ENCODE measurements at regions not wholly inside any gene's neighbourhood (a gene's known extent, or its start where the extent isn't known, plus 50 kb on each side); places are given as distances from the start of the nearest gene placed in this dataset.

GRCh38 chr9:75487856-75488718 is 399.8 kb downstream of the OSTF1 start:
- TF ChIP-seq CTCF (IDR thresholded peaks at IDR 0.05; ENCODE audit: low read depth, low read length) (no peak), EZH2phosphoT487 (IDR thresholded peaks at IDR 0.05; ENCODE audit: low read depth) (no peak)

All from OCI-LY3 (cell line).